ENCODE measurements at regions not wholly inside any gene's neighbourhood (a gene's known extent, or its start where the extent isn't known, plus 50 kb on each side); places are given as distances from the start of the nearest gene placed in this dataset.
A peak's percentile ranks its signal among the peaks of the same experiment; 100 is the strongest.

GRCh38 chr7:81244224-81244623, 325.4 kb upstream of the SEMA3C start:
- POLR2A ChIA-PET (ENCODE audit: low non-redundant PET), result no interaction called here
- no peak for TF ChIP-seq CTCF (conservative IDR thresholded peaks at IDR 0.05; ENCODE audit: low read depth)
- CTCF ChIA-PET, result interaction anchor here (0.7 kb wide), 1 partner anchor 54 kb away, joined by 4 read pairs; no protein-coding TSS in a partner anchor
- DNase-seq (ENCODE audit: low spot score), result peak; percentile 20
- no peak overlapping the region for H3K27ac ChIP-seq

GRCh38 chr7:81236560-81236959, 317.7 kb upstream of the SEMA3C start:
- ChIA-PET POLR2A (ENCODE audit: low non-redundant PET) (no interaction called here), CTCF (no interaction called here)
- no peak overlapping the region for H3K27ac ChIP-seq
- DNase-seq (ENCODE audit: low spot score), result no peak
- no peak for TF ChIP-seq CTCF (conservative IDR thresholded peaks at IDR 0.05; ENCODE audit: low read depth)

GRCh38 chr7:81235997-81236396, 317.1 kb upstream of the SEMA3C start:
- H3K27ac ChIP-seq, result no peak overlapping the region
- ChIA-PET CTCF (no interaction called here), POLR2A (ENCODE audit: low non-redundant PET) (no interaction called here)
- TF ChIP-seq CTCF (conservative IDR thresholded peaks at IDR 0.05; ENCODE audit: low read depth), result no peak
- DNase-seq (ENCODE audit: low spot score), result no peak

- POLR2A ChIA-PET (ENCODE audit: low non-redundant PET), result no interaction called here
- no peak for DNase-seq (ENCODE audit: low spot score)
- no peak for TF ChIP-seq CTCF (conservative IDR thresholded peaks at IDR 0.05; ENCODE audit: low read depth)
- CTCF ChIA-PET, result no interaction called here
- no peak overlapping the region for H3K27ac ChIP-seq
Measured at GRCh38 chr7:81234896-81235295, 316.0 kb upstream of the SEMA3C start.

- no peak overlapping the region for H3K27ac ChIP-seq
- DNase-seq (ENCODE audit: low spot score), result no peak
- POLR2A ChIA-PET (ENCODE audit: low non-redundant PET), result no interaction called here
- CTCF ChIA-PET, result interaction anchor here (0.5 kb wide), 1 partner anchor 496 kb away, joined by 3 read pairs; no protein-coding TSS in a partner anchor
- no peak for TF ChIP-seq CTCF (conservative IDR thresholded peaks at IDR 0.05; ENCODE audit: low read depth)
Measured at GRCh38 chr7:81233208-81233940, 314.5 kb upstream of the SEMA3C start.

GRCh38 chr7:81232084-81232799, 313.4 kb upstream of the SEMA3C start:
- no peak for TF ChIP-seq CTCF (conservative IDR thresholded peaks at IDR 0.05; ENCODE audit: low read depth)
- no peak overlapping the region for H3K27ac ChIP-seq
- no peak for DNase-seq (ENCODE audit: low spot score)
- POLR2A ChIA-PET (ENCODE audit: low non-redundant PET), result no interaction called here
- CTCF ChIA-PET, result interaction anchor here (0.8 kb wide), 1 partner anchor 19 kb away, joined by 3 read pairs; no protein-coding TSS in a partner anchor
